Femur (tissue), 1 donor: ENCODE measurements at regions not wholly inside any gene's neighbourhood (a gene's known extent, or its start where the extent isn't known, plus 50 kb on each side); places are given as distances from the start of the nearest gene placed in this dataset.
"Not testable (repeated sequence)": the region's sequence is repeated elsewhere in the genome, so short reads cannot be mapped to it uniquely, and the experiment has no call there.

Source experiments
- DNase-seq: peaks from one replicate; pipeline ENCODE4 v3.0.0-alpha.2; 2017

GRCh38 chr3:174462916-174463315 lies 396.2 kb upstream of the NAALADL2 start:
- no peak for DNase-seq

DNA sequence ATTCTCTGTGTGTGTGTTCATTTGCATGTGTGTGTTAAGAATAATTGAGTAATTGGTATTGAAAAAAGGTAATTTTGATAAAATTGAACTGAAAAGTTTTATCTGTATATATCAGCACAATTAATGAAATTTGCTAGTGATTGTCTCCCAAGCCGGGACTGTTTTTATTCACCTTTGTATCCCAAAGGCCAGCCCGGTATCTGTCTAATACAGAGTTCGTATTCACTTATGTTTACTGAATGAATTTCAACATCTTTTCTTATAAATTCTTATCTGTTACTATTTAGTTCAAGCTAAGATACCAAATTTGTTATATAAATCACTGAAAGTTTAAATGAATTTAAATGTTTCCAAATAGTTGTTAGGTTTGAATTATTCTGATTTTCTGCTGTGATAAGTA lies 394.0 kb upstream of the NAALADL2 start:
- DNase-seq = no peak

- DNase-seq = no peak
These were observed 392.6 kb upstream of the NAALADL2 start for GRCh38 chr3:174466471-174467054.

- DNase-seq = no peak
These were observed 381.6 kb upstream of the NAALADL2 start for GRCh38 chr3:174477491-174477890.

DNA sequence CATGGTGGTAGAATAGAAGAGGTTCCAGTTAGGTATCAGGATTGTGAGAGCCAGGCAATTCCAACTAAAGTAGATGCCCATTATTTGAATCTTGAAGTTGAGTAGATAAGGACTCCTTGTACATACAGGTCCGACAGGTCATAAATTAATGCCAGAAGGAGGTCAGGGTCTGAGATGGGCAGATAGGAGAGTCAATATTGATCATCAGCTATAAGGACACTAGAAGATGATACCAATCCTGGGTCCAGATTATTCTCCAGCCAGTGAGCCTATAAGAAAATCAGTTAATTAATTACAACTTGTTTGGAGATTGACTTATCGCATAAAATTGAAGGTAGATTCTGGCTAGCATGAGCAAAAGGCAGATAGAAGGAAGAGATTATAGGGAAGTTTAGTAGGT lies 378.4 kb upstream of the NAALADL2 start:
- DNase-seq = no peak

- no peak for DNase-seq
These were observed 376.6 kb upstream of the NAALADL2 start for GRCh38 chr3:174482541-174482940.

- no peak for DNase-seq
These were observed 375.9 kb upstream of the NAALADL2 start for GRCh38 chr3:174483254-174483653.

DNA sequence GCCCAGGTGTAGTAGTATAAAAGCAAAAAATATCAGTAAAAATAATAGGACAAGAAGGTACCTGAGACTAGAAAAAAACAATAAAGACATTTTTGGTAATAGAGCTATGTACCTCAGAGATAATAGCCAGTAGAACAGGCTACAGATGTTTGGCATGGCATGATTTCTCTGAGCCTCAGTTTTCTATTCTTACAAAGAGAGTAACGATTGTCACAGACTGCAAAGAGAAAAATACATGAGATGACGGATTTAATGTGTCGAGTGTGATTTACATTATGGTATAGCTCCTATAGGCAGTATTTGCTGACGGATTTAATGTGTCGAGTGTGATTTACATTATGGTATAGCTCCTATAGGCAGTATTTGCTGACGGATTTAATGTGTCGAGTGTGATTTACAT lies 375.3 kb upstream of the NAALADL2 start:
- DNase-seq = not testable (repeated sequence)

DNA sequence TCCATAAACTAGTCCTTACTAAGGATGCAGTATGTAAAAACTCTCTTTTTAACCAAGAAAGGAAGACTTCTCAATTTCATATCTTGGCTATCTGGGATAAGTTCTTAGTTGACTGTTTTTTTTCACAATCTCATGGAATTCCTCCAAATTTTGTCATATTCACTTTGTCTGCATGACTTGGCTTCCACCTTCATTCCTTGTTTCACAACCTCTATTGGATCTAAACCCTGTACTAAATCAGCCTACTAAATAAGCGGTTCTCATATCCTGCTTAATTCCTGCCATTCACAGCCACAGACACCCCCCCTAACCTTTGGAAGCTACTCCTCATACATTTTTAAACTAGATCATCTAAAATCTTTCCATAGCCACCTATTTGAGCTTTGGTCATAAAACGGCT lies 370.6 kb upstream of the NAALADL2 start:
- DNase-seq = no peak

GRCh38 chr3:174495311-174495710 lies 363.8 kb upstream of the NAALADL2 start:
- DNase-seq = no peak

- DNase-seq = no peak
These were observed 363.2 kb upstream of the NAALADL2 start for GRCh38 chr3:174495928-174496327.

- DNase-seq = no peak
These were observed 360.5 kb upstream of the NAALADL2 start for GRCh38 chr3:174498638-174499037.

GRCh38 chr3:174505266-174505665 lies 353.9 kb upstream of the NAALADL2 start:
- no peak for DNase-seq

DNA sequence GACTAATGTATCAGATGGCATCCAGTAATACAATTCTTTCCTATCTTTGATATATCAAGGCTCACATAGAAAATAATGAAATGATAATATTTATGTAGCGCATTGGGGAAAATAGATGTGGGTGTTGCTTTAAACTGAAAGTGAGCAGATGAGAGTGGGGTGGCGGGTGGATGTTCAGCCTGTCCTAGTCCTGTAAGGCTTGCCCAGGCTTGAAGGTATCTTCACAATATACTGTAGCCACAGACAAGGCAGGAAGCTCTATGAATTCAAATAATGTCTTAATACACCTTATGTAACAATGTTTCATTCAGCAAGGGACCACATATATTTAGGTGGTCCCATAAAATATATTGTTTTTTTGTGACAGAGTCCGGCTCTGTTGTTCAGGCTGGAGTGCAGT lies 334.9 kb upstream of the NAALADL2 start:
- no peak for DNase-seq

DNA sequence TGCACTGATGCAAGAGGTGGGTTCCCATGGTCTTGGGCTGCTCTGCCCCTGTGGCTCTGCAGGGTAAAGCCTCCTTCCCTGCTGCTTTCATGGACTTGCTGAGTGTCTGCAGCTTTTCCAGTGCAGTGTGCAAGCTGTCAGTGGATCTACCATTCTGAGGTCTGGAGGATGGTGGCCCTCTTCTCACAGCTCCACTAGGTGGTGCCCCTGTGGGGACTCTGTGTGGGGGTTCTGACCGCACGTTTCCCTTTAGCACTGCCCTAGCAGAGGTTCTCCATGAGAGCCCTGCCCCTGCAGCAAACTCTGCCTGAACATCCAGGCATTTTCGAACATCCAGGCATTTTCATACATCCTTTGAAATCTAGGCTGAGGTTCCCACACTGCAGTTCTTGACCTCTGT lies 329.8 kb upstream of the NAALADL2 start:
- DNase-seq = no peak

DNA sequence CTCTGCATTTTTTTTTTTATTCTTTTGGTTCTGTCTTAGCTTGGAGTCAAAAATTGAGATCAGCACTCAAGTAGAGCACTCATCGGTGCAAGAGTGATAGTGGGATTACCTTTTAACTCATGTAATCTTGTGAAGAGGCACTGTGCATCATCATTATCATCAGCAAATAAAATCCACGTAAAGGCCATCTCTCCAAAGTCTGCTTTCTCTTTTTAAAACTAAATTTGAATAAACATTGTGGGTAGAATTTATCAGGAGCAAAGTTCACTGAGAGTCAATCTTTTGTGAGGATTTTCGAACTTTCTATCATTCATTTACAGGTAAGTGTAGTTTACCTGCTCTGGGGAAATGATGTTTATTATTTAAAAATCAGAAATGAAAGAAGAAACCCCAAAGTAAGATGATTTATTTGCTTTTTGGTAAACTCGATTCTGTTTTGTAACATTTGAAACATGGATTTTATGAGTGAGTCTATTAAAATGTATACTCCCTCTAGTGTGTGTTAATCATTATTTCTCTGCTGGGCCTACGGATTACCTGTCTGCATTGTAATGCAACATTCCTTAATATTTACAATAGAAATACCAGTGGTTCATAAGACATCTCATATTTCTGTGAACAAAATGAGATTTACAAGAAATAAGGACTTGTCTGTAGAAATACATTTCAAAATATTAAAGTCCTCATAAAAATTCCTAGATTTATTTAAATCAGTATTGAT lies 327.7 kb upstream of the NAALADL2 start:
- no peak for DNase-seq

- DNase-seq = no peak
These were observed 326.9 kb upstream of the NAALADL2 start for GRCh38 chr3:174532216-174532615.

- DNase-seq = no peak
These were observed 326.4 kb upstream of the NAALADL2 start for GRCh38 chr3:174532776-174533175.

GRCh38 chr3:174533286-174533685 lies 325.8 kb upstream of the NAALADL2 start:
- no peak for DNase-seq

- no peak for DNase-seq
These were observed 322.8 kb upstream of the NAALADL2 start for GRCh38 chr3:174536319-174536718.

- DNase-seq = no peak
These were observed 321.0 kb upstream of the NAALADL2 start for GRCh38 chr3:174538151-174538550.

DNA sequence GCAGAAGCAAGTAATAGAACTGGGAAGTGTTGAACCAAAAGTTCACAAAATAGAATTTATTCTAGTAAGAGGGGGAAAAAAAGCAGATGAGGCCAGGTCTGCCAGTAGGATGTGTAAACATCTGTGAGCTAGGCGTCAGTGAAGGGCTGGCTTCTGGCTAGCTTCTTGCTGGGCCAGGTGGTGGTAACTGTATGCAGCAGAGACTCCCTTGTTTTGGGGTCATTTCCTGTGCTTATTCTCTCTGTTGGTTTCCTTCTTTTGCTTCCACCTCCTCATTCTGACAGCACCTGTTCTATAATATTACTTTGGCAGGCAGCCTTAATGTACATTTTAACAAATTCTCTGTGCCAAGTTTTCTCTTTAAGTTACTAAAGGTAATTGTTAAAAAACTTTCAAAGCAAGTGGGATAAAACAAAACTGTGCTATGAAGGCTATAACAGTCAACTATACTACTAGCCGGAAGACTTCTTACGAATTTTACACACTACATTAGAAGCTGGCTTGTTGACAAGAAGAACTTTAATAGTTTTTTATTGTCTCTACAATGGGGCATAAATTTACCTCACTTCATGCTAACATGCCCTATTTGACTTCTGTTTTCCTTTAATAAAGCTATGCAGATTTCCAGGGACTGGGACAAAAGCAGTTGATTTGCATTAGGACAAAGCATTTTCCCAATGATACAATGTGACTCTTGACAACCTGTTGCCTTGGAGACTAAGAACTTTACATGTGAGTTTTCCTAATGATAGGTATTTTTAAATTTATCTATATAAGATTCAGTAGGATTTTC lies 318.8 kb upstream of the NAALADL2 start:
- peak; percentile 30 for DNase-seq

GRCh38 chr3:174541708-174542315 lies 317.3 kb upstream of the NAALADL2 start:
- DNase-seq = no peak
